CD4-positive, alpha-beta T cell (primary cell): ENCODE measurements at regions not wholly inside any gene's neighbourhood (a gene's known extent, or its start where the extent isn't known, plus 50 kb on each side); places are given as distances from the start of the nearest gene placed in this dataset.

Experiments used
- ATAC-seq: fragments of 200-7000 bp; cut with Tn5 transposase; one replicate; pipeline ENCODE4 v1.10.0; 2022; ENCODE audit warnings: mild to moderate bottlenecking; ENCODE audit not compliant: poor library complexity
- CTCF ChIA-PET: fragments of 350-600 bp; sonication (Branson Sonifier 250); formaldehyde crosslinking; loops from one replicate; lab custom pipeline; 2021; ENCODE audit warnings: antibody characterized with exemption, inconsistent platforms; lab: Charles Lee
- POLR2A ChIA-PET: fragments of 350-600 bp; sonication (Branson Sonifier 250); formaldehyde crosslinking; loops from one replicate; lab custom pipeline; 2021; ENCODE audit warnings: antibody characterized with exemption, inconsistent platforms; lab: Charles Lee
- DNase-seq, 14 experiments: peaks; one replicate each; pipeline ENCODE4 v3.0.0-alpha.2; 2013 to 2020; ENCODE audit warnings: mixed read lengths in 2 of 14
- H3K27ac ChIP-seq, 2 donors: one replicate each; pipeline versions ENCODE4 v1.5.1 to v1.7.0; 2013; ENCODE audit warnings: low read length in 2 of 2, low read depth in 1 of 2, mild to moderate bottlenecking in 1 of 2
- H3K27me3 ChIP-seq, 2 experiments: 1 replicate in 1 of 2; 2 replicates in 1 of 2; pipeline versions ENCODE4 v1.6.1 to v1.7.0; 2013; ENCODE audit warnings: low read length in 2 of 2, control low read depth in 1 of 2, mild to moderate bottlenecking in 1 of 2, moderate library complexity in 1 of 2; ENCODE audit not compliant: insufficient read depth in 2 of 2, control insufficient read depth in 1 of 2
- H3K36me3 ChIP-seq: one replicate; pipeline ENCODE4 v1.6.1; 2013; ENCODE audit warnings: low read length, control low read depth; ENCODE audit not compliant: insufficient read depth
- H3K4me1 ChIP-seq: one replicate; pipeline ENCODE4 v1.6.1; 2013; ENCODE audit warnings: low read length, control low read depth; ENCODE audit not compliant: insufficient read depth
- H3K4me3 ChIP-seq: one replicate; pipeline ENCODE4 v1.5.1; 2013; ENCODE audit warnings: mild to moderate bottlenecking, low read length, moderate library complexity
- H3K9me3 ChIP-seq, 2 experiments: 1 replicate in 1 of 2; 2 replicates in 1 of 2; pipeline versions ENCODE4 v1.6.1 to v1.7.0; 2013; ENCODE audit warnings: low read length in 2 of 2, mild to moderate bottlenecking in 2 of 2, control low read depth in 1 of 2, moderate library complexity in 1 of 2; ENCODE audit not compliant: control insufficient read depth in 1 of 2, insufficient read depth in 1 of 2
- H3K27ac Mint-ChIP-seq: one replicate; pipeline ENCODE4 v1.8.0; 2020; ENCODE audit warnings: mixed read lengths
- H3K27me3 Mint-ChIP-seq: one replicate; pipeline ENCODE4 v1.8.0; 2021; ENCODE audit warnings: mixed read lengths
- H3K36me3 Mint-ChIP-seq: one replicate; pipeline ENCODE4 v1.8.0; 2021; ENCODE audit warnings: low read depth, mixed read lengths
- H3K4me1 Mint-ChIP-seq: one replicate; pipeline ENCODE4 v1.8.0; 2021; ENCODE audit warnings: low read depth, mixed read lengths
- H3K4me3 Mint-ChIP-seq: one replicate; pipeline ENCODE4 v1.8.0; 2020; ENCODE audit warnings: mild to moderate bottlenecking, mixed read lengths
- H3K9me3 Mint-ChIP-seq: one replicate; pipeline ENCODE4 v1.8.0; 2020; ENCODE audit warnings: mixed read lengths
- CTCF ChIP-seq: fragments of 200-600 bp; IDR thresholded peaks from one replicate; pipeline ENCODE4 v1.8.0; 2022; ENCODE audit warnings: antibody characterized with exemption, mild to moderate bottlenecking
- intact Hi-C, 2 experiments: fragments of 100-400 bp; cut with DNase I in 1 of 2; cut with micrococcal nuclease in 1 of 2; formaldehyde crosslinking; loops; one replicate each; pipeline versions ENCODE4 v1.15.1 to v1.9.0; 2023 to 2025; cut with DNase I, micrococcal nuclease

- H3K27ac ChIP-seq, result no peak overlapping the region
- H3K27me3 Mint-ChIP-seq, result no peaks in the 10 kb centered on the region
- no peak for TF ChIP-seq CTCF
- intact Hi-C loops, result no loop called here
- H3K36me3 Mint-ChIP-seq, result no peaks in the 10 kb centered on the region
- no peaks in the 10 kb centered on the region for H3K27me3 ChIP-seq
- ChIA-PET POLR2A (no interaction called here), CTCF (no interaction called here)
- H3K9me3 Mint-ChIP-seq, result peaks cover 15% of the 10 kb centered on the region
- ATAC-seq, result no peak
- H3K4me1 ChIP-seq, result no peaks in the 10 kb centered on the region
- no peak overlapping the region for H3K4me3 ChIP-seq
- H3K27ac Mint-ChIP-seq, result no peak overlapping the region
- no peaks in the 10 kb centered on the region for H3K4me1 Mint-ChIP-seq
- H3K36me3 ChIP-seq, result no peaks in the 10 kb centered on the region
- H3K9me3 ChIP-seq, result no peaks in the 10 kb centered on the region
- no peak for DNase-seq
- H3K4me3 Mint-ChIP-seq, result no peak overlapping the region
Observed at GRCh38 chr10:108336836-108337235, 1172.3 kb upstream of the SORCS1 start.

DNA sequence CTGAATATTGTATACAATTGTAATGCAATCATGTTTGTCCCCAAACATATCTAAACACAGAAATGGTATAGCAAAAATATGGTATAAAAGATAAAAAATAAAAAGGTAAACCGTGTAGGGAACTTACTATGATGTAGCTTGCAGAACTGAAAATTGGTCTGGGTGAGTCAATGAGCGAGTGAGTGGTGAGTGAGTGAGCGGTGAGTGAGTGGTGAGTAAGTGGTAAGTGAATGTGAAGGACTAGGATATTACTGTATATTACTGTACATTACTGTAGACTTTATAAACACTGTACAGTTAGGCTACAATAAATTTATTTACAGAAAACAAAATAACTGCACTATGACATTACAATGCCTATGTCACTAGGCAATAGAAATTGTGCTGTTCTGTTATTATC is 1163.2 kb upstream of the SORCS1 start:
- Histone ChIP-seq H3K27me3 (no peaks in the 10 kb centered on the region), H3K4me3 (no peak overlapping the region), H3K27ac (no peak overlapping the region), H3K36me3 (no peaks in the 10 kb centered on the region), H3K9me3 (peaks cover 0 to 3% of the 10 kb centered on the region in 2 experiments), H3K4me1 (no peaks in the 10 kb centered on the region)
- ATAC-seq (no peak), DNase-seq (no peak)
- no peak overlapping the region for H3K4me3 Mint-ChIP-seq
- H3K27ac Mint-ChIP-seq, result no peak overlapping the region
- H3K9me3 Mint-ChIP-seq, result peaks cover 4% of the 10 kb centered on the region
- intact Hi-C loops, result no loop called here
- no peaks in the 10 kb centered on the region for H3K4me1 Mint-ChIP-seq
- no peak for TF ChIP-seq CTCF
- H3K27me3 Mint-ChIP-seq, result no peaks in the 10 kb centered on the region
- ChIA-PET CTCF (no interaction called here), POLR2A (no interaction called here)
- no peaks in the 10 kb centered on the region for H3K36me3 Mint-ChIP-seq

DNA sequence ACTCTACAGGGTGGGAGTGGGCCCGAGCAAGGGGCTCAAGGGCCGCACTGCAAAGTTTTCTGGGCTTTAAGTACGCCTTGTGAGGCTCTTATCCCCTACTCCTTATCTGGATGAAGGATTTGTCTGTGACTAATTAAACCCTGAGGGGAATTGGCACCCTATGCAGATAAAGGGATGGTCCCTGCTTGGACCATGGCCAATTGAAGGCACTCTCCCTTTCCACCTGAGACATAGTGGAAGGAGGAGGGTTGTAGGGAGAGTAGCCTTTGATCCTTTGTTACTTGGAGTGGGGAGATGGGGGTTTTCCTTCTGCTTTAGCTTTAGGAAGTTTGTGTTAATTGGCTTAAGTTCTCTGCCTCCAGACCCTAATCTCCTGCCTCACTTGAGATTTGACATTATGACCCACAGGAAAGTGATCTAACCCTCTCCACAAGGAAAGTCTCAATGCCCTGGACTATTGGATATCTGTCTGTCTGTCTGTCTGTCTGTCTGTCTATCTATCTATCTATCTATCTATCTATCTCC is 1158.8 kb upstream of the SORCS1 start:
- H3K27me3 ChIP-seq, result no peaks in the 10 kb centered on the region
- H3K4me3 Mint-ChIP-seq, result no peak overlapping the region
- H3K4me3 ChIP-seq, result no peak overlapping the region
- no peak overlapping the region for H3K27ac Mint-ChIP-seq
- H3K27ac ChIP-seq, result no peak overlapping the region
- H3K36me3 ChIP-seq, result no peaks in the 10 kb centered on the region
- TF ChIP-seq CTCF, result no peak
- H3K9me3 Mint-ChIP-seq, result peaks cover 8% of the 10 kb centered on the region
- no peaks in the 10 kb centered on the region for H3K4me1 Mint-ChIP-seq
- H3K27me3 Mint-ChIP-seq, result no peaks in the 10 kb centered on the region
- ChIA-PET POLR2A (no interaction called here), CTCF (no interaction called here)
- peaks cover 0 to 3% of the 10 kb centered on the region in 2 experiments for H3K9me3 ChIP-seq
- H3K4me1 ChIP-seq, result no peaks in the 10 kb centered on the region
- intact Hi-C loops, result no loop called here
- ATAC-seq (no peak), DNase-seq (no peak)
- no peaks in the 10 kb centered on the region for H3K36me3 Mint-ChIP-seq
